22Rv1 (cell line): ENCODE measurements at regions not wholly inside any gene's neighbourhood (a gene's known extent, or its start where the extent isn't known, plus 50 kb on each side); places are given as distances from the start of the nearest gene placed in this dataset.
"Not testable (repeated sequence)": the region's sequence is repeated elsewhere in the genome, so short reads cannot be mapped to it uniquely, and the experiment has no call there.

ENCODE experiments used
- H3K27ac ChIP-seq: fragments of 450-650 bp; 2 replicates; pipeline ENCODE4 v1.5.1; 2017
- ZFX ChIP-seq: fragments of 450-650 bp; IDR thresholded peaks from 2 replicates; pipeline ENCODE4 v1.6.1; 2017; ENCODE audit warnings: antibody characterized with exemption, borderline replicate concordance
- TF ChIP-seq, protein P1 (sequence below): fragments of 450-650 bp; IDR thresholded peaks from 2 replicates; pipeline ENCODE4 v1.5.1; 2017; ENCODE audit warnings: mild to moderate bottlenecking

DNA sequence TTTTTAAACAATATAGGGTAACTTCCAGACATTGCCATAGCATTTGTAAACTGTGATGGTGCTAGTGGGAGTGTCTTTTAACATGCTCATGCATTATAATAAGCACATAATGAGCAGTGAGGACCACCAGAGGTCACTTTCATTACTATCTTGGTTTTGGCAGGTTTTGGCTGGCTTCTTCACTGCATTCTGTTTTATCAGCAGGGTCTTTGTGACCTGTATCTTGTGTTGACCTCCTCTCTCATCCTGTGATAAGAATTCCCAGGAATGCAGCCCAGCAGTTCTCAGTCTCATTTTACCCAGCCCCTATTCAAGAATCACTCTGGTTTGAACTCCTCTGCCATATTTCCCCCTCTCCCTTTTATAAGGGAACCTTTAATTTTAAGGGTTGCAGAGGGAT, 91.3 kb downstream of the ZNF467 start:
- no peak for TF ChIP-seq ZFX
- TF ChIP-seq, protein P1, sequence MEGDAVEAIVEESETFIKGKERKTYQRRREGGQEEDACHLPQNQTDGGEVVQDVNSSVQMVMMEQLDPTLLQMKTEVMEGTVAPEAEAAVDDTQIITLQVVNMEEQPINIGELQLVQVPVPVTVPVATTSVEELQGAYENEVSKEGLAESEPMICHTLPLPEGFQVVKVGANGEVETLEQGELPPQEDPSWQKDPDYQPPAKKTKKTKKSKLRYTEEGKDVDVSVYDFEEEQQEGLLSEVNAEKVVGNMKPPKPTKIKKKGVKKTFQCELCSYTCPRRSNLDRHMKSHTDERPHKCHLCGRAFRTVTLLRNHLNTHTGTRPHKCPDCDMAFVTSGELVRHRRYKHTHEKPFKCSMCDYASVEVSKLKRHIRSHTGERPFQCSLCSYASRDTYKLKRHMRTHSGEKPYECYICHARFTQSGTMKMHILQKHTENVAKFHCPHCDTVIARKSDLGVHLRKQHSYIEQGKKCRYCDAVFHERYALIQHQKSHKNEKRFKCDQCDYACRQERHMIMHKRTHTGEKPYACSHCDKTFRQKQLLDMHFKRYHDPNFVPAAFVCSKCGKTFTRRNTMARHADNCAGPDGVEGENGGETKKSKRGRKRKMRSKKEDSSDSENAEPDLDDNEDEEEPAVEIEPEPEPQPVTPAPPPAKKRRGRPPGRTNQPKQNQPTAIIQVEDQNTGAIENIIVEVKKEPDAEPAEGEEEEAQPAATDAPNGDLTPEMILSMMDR = no peak
- H3K27ac ChIP-seq = no peak overlapping the region

DNA sequence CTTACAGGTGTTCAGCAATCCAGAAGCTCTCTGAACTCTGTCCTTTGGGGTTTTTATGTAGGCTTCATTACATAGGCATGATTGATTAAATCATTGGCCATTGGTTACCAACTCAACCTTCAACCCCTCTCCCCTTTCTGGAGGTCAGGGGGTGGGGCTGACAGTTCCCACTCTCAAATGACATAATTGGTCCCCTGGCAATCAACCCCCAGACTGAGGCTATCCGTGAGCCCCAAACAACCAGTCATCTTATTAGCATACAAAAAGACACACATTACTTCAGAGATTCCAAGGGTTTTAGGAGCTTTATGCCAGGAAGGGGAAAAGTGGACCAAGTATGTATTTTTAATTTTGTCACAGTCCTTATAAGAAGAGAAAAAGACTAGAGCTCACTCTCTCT, 92.1 kb downstream of the ZNF467 start:
- H3K27ac ChIP-seq = no peak overlapping the region
- TF ChIP-seq, protein P1 = no peak
- TF ChIP-seq ZFX = no peak

DNA sequence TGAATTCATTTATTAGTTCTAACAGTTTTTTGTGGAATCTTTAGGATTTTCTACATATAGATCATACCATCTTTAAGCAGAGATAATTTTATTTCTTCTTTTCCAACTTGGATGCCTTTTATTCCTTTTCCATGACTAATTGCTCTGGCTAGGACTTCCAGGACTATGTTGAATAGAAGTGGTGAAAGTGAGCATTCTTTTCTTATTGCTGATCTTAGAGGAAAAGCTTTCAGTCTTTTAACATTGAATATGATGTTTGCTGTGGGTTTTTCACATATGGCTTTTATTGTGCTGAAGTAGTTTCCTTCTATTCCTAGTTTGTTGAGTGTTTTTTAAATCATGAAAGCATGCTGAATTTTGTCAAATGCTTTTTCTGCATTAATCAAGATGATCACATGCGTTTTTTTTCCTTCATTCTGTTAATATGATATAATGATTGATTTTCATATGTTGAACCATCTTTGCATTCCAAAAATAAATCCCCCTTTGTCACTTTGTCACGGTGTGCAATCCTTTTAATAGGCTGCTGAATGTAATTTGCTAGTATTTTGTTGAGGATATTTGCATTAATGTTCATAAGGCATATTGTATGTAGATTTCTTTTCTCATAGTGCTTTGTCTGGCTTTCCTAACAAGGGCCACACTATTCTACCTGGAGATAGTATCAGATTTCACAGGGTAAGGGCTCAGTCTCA, 92.9 kb downstream of the ZNF467 start:
- TF ChIP-seq, protein P1 = no peak
- TF ChIP-seq ZFX = no peak
- no peak overlapping the region for H3K27ac ChIP-seq

DNA sequence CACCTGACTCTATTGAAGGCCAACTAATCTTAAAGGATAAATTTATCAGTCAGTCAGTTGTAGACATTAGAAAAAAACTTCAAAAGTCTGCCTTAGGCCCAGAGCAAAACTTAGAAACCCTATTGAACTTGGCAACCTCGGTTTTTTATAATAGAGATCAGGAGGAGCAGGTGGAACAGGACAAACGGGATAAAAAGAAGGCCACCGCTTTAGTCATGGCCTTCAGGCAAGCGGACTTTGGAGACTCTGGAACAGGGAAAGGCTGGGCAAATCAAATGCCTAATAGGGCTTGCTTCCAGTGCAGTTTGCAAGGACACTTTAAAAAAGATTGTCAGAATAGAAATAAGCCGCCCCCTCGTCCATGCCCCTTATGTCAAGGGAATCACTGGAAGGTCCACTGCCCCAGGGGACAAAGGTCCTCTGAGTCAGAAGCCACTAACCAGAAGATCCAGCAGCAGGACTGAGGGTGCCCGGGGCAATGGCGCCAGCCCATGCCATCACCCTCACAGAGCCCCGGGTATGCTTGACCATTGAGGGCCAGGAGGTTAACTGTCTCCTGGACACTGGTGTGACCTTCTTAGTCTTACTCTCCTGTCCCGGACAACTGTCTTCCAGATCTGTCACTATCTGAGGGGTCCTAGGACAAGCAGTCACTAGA, 98.5 kb downstream of the ZNF467 start:
- H3K27ac ChIP-seq = not testable (repeated sequence)

DNA sequence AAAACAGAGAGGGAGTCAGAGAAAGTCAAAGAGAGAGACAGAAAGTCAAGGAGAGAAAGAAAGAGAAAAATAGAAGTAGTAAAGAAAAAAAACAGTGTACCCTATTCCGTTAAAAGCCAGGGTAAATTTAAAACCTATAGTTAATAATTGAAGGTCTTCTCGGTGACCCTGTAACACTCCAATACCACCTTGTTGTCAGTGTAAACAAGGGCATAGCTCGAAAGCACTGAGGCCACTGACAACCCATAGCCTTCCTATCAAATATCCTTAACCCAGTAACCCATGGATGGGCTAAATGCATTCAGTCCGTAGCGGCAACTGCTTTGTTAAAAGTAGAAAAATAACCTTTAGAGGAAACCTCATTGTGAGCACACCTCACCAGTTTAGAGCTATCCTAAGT, 100.4 kb downstream of the ZNF467 start:
- no peak overlapping the region for H3K27ac ChIP-seq
- no peak for TF ChIP-seq ZFX
- TF ChIP-seq, protein P1 = no peak

DNA sequence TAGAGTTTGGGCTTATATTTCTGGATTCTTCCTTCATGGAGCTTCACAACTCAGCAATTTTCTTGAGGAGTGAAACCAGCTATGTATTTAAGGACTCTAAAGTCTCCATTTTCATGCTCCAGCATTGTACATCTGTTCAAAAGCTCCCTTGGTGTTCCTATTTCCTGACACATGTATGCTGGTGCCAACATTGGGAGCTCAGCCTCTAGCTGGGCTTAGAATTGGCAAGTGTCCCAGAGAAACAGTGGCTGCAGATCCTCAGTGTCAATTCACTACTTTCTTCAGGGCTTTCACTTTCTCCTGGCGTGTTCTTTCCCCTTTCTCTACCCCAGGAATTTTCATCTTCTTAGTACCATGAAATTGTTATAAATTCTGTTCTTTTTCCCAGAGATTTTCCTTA, 103.1 kb downstream of the ZNF467 start:
- no peak for TF ChIP-seq ZFX
- TF ChIP-seq, protein P1 = no peak
- no peak overlapping the region for H3K27ac ChIP-seq

DNA sequence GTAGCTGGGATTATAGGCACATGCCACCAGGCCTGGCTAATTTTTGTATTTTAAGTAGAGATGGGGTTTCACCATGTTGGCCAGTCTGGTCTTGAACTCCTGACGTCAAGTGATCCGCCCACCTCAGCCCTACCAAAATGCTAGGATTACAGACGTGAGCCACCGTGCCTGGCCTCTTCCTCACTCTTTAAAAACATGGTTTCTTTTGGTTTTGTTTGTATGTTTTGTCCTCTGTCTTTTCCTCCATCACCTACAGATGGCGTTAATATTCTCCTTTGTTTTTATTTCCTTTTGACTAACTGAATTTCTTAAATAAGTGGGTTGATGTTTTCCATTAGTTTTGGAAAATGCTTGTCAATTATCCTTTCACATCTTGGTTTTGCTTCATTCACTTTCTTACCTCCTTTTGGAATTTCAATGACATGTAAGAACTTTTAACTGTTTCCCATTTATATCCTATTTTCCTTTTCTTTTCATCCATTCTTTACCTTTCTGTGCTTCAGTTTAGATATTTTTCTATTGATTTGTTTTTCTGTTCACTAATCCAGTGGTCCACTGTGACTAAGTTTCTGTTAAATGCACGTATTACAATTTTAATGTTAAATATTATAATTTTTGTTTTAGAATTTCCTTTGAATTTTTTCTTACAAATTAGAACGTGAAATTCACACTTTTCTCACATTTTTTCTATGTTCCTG, 104.1 kb downstream of the ZNF467 start:
- no peak overlapping the region for H3K27ac ChIP-seq
- no peak for TF ChIP-seq ZFX
- TF ChIP-seq, protein P1 = peak; percentile 59
